ENCODE measurements at regions not wholly inside any gene's neighbourhood (a gene's known extent, or its start where the extent isn't known, plus 50 kb on each side); places are given as distances from the start of the nearest gene placed in this dataset.
A peak's percentile ranks its signal among the peaks of the same experiment; 100 is the strongest.
"Not testable (repeated sequence)": the region's sequence is repeated elsewhere in the genome, so short reads cannot be mapped to it uniquely, and the experiment has no call there.

GRCh38 chr1:18575620-18576019 is 55.0 kb upstream of the PAX7 start:
- peak; percentile 48 to 78 for DNase-seq (ENCODE audit: low spot score in 2 of 2, unreplicated experiment in 2 of 2)
- peaks cover 32% of the 10 kb centered on the region for H3K27me3 Mint-ChIP-seq (ENCODE audit: low read depth)
- H3K27ac Mint-ChIP-seq, result no peak overlapping the region
- H3K9me3 Mint-ChIP-seq, result no peaks in the 10 kb centered on the region
- H3K4me3 Mint-ChIP-seq, result no peak overlapping the region
- no peaks in the 10 kb centered on the region for H3K36me3 Mint-ChIP-seq
- no peaks in the 10 kb centered on the region for H3K4me1 Mint-ChIP-seq
- TF ChIP-seq CTCF (IDR thresholded peaks at IDR 0.05; ENCODE audit: unreplicated experiment), result peak; percentile 59

DNA sequence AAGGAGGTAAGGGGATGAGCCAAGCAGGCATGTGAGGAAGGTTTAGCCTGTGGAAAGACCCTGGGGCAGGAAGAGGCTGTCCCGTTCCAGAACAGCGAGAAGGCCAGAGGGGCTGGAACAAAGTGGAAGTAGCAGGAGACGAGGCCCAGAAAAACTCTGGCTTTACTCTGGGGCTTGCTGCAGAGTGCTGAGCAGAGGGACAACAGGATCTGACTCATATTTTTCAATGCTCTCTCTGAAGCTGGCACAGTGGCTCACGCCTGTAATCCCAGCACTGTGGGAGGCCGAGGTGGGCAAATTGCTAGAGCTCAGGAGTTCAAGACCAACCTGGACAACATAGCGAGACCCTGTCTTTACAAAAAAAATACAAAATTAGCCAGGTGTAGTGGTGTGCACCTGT is 52.4 kb upstream of the PAX7 start:
- Mint-ChIP-seq H3K9me3 (no peaks in the 10 kb centered on the region), H3K27ac (no peak overlapping the region), H3K4me3 (no peak overlapping the region), H3K27me3 (ENCODE audit: low read depth) (peaks cover 23% of the 10 kb centered on the region), H3K36me3 (no peaks in the 10 kb centered on the region), H3K4me1 (no peaks in the 10 kb centered on the region)
- TF ChIP-seq CTCF (IDR thresholded peaks at IDR 0.05; ENCODE audit: unreplicated experiment), result no peak
- no peak for DNase-seq (ENCODE audit: low spot score in 2 of 2, unreplicated experiment in 2 of 2)

- H3K4me3 Mint-ChIP-seq; DNase-seq (ENCODE audit: low spot score in 2 of 2, unreplicated experiment in 2 of 2); H3K9me3 Mint-ChIP-seq; H3K27ac Mint-ChIP-seq; H3K4me1 Mint-ChIP-seq; H3K36me3 Mint-ChIP-seq: not testable (repeated sequence)
- H3K27me3 Mint-ChIP-seq (ENCODE audit: low read depth), result peaks cover 16% of the 10 kb centered on the region
Measured at GRCh38 chr1:18579267-18579666, 51.4 kb upstream of the PAX7 start.

DNA sequence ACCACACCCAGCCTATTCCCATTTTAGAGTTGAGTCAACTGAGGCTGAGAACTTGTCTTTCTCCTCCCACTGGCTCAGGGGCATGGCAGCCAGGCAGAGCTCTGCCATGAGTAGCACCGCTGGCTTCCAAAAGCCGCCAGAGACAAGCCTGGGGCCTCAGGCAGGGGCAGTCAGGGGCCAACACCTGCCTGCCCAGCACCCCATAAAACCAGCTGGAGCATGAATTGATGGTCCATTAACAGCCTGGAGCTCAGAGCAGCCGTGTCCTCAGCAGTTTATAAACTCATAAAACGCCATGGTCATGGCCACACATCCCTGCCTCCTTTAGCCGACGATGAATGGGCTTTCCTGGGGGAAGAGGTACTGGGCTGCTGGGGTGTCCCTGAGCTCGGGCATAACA is 50.6 kb upstream of the PAX7 start:
- Mint-ChIP-seq H3K4me1 (no peaks in the 10 kb centered on the region), H3K27ac (no peak overlapping the region), H3K9me3 (no peaks in the 10 kb centered on the region), H3K36me3 (no peaks in the 10 kb centered on the region), H3K4me3 (no peak overlapping the region), H3K27me3 (ENCODE audit: low read depth) (peaks cover 22% of the 10 kb centered on the region)
- no peak for TF ChIP-seq CTCF (IDR thresholded peaks at IDR 0.05; ENCODE audit: unreplicated experiment)
- no peak for DNase-seq (ENCODE audit: low spot score in 2 of 2, unreplicated experiment in 2 of 2)

- no peak overlapping the region for H3K27ac Mint-ChIP-seq
- TF ChIP-seq CTCF (IDR thresholded peaks at IDR 0.05; ENCODE audit: unreplicated experiment), result no peak
- H3K27me3 Mint-ChIP-seq (ENCODE audit: low read depth), result peaks cover 27% of the 10 kb centered on the region
- H3K4me1 Mint-ChIP-seq, result no peaks in the 10 kb centered on the region
- H3K36me3 Mint-ChIP-seq, result no peaks in the 10 kb centered on the region
- H3K9me3 Mint-ChIP-seq, result no peaks in the 10 kb centered on the region
- no peak for DNase-seq (ENCODE audit: low spot score in 2 of 2, unreplicated experiment in 2 of 2)
- H3K4me3 Mint-ChIP-seq, result no peak overlapping the region
Measured at GRCh38 chr1:18580691-18581419, 49.8 kb upstream of the PAX7 start.

Measured in mesothelial cell of epicardium (in vitro differentiated cells).